ENCODE measurements at regions not wholly inside any gene's neighbourhood (a gene's known extent, or its start where the extent isn't known, plus 50 kb on each side); places are given as distances from the start of the nearest gene placed in this dataset.

DNA sequence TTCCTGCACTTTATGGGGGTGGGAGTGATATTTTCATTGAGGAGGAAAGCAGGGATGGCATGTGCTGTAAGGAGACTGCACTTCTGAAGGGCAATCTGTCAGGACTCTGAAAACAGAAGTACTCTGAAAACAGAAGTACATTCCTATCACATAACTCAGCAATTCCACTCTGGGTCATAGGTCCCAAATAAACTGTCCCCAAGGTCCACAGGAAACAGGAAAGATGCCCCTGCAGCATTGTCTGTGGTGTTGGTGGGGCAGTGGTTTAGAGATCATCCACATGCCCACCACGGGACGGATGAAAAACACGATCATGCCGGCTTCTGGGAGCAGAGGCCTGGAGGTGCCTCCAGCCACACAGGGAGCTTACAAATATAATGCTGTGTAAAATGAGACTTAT lies 150.3 kb downstream of the OTOR start:
- Histone ChIP-seq H3K27ac (ENCODE audit: extremely low read depth, low read depth, low read length) (no peak overlapping the region), H3K4me1 (ENCODE audit: control insufficient read depth, insufficient read depth, low read length) (no peaks in the 10 kb centered on the region), H3K36me3 (ENCODE audit: control insufficient read depth in 2 of 2, insufficient read depth in 1 of 2, low read length in 2 of 2) (no peaks in the 10 kb centered on the region), H3K4me3 (ENCODE audit: low read depth, low read length) (no peak overlapping the region), H3K9me3 (ENCODE audit: control insufficient read depth, insufficient read depth, low read depth, low read length) (no peaks in the 10 kb centered on the region)
- TF ChIP-seq, protein P1, sequence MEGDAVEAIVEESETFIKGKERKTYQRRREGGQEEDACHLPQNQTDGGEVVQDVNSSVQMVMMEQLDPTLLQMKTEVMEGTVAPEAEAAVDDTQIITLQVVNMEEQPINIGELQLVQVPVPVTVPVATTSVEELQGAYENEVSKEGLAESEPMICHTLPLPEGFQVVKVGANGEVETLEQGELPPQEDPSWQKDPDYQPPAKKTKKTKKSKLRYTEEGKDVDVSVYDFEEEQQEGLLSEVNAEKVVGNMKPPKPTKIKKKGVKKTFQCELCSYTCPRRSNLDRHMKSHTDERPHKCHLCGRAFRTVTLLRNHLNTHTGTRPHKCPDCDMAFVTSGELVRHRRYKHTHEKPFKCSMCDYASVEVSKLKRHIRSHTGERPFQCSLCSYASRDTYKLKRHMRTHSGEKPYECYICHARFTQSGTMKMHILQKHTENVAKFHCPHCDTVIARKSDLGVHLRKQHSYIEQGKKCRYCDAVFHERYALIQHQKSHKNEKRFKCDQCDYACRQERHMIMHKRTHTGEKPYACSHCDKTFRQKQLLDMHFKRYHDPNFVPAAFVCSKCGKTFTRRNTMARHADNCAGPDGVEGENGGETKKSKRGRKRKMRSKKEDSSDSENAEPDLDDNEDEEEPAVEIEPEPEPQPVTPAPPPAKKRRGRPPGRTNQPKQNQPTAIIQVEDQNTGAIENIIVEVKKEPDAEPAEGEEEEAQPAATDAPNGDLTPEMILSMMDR (tag by site-specific recombination; IDR thresholded peaks at IDR 0.05): no peak
- TF ChIP-seq ZNF544 (tag by site-specific recombination; IDR thresholded peaks at IDR 0.05) (no peak), ZFP41 (tag by site-specific recombination; IDR thresholded peaks at IDR 0.05; ENCODE audit: borderline replicate concordance) (no peak), ZNF670 (tag by site-specific recombination; IDR thresholded peaks at IDR 0.05; ENCODE audit: low read depth) (no peak), SCRT2 (tag by site-specific recombination; IDR thresholded peaks at IDR 0.05) (no peak), BCL11B (tag by site-specific recombination; IDR thresholded peaks at IDR 0.05; ENCODE audit: low read depth) (no peak), ZNF530 (tag by site-specific recombination; IDR thresholded peaks at IDR 0.05; ENCODE audit: low read depth) (no peak)
- TF ChIP-seq, protein P2, sequence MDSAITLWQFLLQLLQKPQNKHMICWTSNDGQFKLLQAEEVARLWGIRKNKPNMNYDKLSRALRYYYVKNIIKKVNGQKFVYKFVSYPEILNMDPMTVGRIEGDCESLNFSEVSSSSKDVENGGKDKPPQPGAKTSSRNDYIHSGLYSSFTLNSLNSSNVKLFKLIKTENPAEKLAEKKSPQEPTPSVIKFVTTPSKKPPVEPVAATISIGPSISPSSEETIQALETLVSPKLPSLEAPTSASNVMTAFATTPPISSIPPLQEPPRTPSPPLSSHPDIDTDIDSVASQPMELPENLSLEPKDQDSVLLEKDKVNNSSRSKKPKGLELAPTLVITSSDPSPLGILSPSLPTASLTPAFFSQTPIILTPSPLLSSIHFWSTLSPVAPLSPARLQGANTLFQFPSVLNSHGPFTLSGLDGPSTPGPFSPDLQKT (IDR thresholded peaks at IDR 0.05; ENCODE audit: borderline replicate concordance, low read depth, low read length): no peak
- TF ChIP-seq, protein P3, sequence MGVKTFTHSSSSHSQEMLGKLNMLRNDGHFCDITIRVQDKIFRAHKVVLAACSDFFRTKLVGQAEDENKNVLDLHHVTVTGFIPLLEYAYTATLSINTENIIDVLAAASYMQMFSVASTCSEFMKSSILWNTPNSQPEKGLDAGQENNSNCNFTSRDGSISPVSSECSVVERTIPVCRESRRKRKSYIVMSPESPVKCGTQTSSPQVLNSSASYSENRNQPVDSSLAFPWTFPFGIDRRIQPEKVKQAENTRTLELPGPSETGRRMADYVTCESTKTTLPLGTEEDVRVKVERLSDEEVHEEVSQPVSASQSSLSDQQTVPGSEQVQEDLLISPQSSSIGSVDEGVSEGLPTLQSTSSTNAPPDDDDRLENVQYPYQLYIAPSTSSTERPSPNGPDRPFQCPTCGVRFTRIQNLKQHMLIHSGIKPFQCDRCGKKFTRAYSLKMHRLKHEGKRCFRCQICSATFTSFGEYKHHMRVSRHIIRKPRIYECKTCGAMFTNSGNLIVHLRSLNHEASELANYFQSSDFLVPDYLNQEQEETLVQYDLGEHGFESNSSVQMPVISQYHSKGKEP (tag by site-specific recombination; IDR thresholded peaks at IDR 0.05): no peak
- TF ChIP-seq, protein P4, sequence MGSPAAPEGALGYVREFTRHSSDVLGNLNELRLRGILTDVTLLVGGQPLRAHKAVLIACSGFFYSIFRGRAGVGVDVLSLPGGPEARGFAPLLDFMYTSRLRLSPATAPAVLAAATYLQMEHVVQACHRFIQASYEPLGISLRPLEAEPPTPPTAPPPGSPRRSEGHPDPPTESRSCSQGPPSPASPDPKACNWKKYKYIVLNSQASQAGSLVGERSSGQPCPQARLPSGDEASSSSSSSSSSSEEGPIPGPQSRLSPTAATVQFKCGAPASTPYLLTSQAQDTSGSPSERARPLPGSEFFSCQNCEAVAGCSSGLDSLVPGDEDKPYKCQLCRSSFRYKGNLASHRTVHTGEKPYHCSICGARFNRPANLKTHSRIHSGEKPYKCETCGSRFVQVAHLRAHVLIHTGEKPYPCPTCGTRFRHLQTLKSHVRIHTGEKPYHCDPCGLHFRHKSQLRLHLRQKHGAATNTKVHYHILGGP (tag by site-specific recombination; IDR thresholded peaks at IDR 0.05): no peak
- TF ChIP-seq, protein P5, sequence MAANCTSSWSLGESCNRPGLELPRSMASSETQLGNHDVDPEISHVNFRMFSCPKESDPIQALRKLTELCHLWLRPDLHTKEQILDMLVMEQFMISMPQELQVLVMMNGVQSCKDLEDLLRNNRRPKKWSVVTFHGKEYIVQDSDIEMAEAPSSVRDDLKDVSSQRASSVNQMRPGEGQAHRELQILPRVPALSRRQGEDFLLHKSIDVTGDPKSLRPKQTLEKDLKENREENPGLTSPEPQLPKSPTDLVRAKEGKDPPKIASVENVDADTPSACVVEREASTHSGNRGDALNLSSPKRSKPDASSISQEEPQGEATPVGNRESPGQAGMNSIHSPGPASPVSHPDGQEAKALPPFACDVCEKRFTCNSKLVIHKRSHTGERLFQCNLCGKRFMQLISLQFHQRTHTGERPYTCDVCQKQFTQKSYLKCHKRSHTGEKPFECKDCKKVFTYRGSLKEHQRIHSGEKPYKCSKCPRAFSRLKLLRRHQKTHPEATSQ (tag by site-specific recombination; IDR thresholded peaks at IDR 0.05): no peak
- TF ChIP-seq, protein P6, sequence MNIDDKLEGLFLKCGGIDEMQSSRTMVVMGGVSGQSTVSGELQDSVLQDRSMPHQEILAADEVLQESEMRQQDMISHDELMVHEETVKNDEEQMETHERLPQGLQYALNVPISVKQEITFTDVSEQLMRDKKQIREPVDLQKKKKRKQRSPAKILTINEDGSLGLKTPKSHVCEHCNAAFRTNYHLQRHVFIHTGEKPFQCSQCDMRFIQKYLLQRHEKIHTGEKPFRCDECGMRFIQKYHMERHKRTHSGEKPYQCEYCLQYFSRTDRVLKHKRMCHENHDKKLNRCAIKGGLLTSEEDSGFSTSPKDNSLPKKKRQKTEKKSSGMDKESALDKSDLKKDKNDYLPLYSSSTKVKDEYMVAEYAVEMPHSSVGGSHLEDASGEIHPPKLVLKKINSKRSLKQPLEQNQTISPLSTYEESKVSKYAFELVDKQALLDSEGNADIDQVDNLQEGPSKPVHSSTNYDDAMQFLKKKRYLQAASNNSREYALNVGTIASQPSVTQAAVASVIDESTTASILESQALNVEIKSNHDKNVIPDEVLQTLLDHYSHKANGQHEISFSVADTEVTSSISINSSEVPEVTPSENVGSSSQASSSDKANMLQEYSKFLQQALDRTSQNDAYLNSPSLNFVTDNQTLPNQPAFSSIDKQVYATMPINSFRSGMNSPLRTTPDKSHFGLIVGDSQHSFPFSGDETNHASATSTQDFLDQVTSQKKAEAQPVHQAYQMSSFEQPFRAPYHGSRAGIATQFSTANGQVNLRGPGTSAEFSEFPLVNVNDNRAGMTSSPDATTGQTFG (tag by site-specific recombination; IDR thresholded peaks at IDR 0.05; ENCODE audit: borderline replicate concordance): no peak
- ChIA-PET CTCF (no interaction called here), POLR2A (no interaction called here)

DNA sequence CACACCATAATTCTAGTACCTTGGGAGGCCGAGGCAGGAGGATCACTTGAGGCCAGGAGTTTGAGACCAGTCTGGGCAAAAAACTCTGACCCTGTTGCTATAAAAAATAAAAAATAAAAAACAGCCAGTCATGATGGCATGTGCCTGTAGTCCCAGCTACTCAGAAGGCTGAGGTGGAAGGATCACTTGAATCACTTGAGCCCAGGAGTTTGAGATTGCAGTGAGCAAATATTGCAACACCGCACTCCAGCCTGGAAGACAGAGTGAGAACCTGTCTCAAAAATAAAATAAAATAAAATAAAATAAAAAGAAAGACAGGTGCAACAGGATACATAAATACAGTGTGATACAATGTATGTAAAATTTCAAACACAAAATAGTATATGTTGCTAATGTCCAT lies 154.5 kb downstream of the OTOR start:
- ChIA-PET CTCF (no interaction called here), POLR2A (no interaction called here)
- no peaks in the 10 kb centered on the region for H3K9me3 ChIP-seq (ENCODE audit: control insufficient read depth, insufficient read depth, low read depth, low read length)
- TF ChIP-seq ZNF664 (tag by site-specific recombination; IDR thresholded peaks at IDR 0.05): no peak
- no peak for TF ChIP-seq ZNF239 (tag by site-specific recombination; IDR thresholded peaks at IDR 0.05)
- no peak for TF ChIP-seq ZNF654 (tag by site-specific recombination; IDR thresholded peaks at IDR 0.05; ENCODE audit: low read depth)
- TF ChIP-seq ZNF324 (tag by site-specific recombination; IDR thresholded peaks at IDR 0.05): no peak
- no peak for TF ChIP-seq TRIM28 (IDR thresholded peaks at IDR 0.05; ENCODE audit: borderline replicate concordance, low read length)
- H3K4me3 ChIP-seq (ENCODE audit: low read depth, low read length): no peak overlapping the region
- no peaks in the 10 kb centered on the region for H3K36me3 ChIP-seq (ENCODE audit: control insufficient read depth in 2 of 2, insufficient read depth in 1 of 2, low read length in 2 of 2)
- H3K27ac ChIP-seq (ENCODE audit: extremely low read depth, low read depth, low read length): no peak overlapping the region
- H3K4me1 ChIP-seq (ENCODE audit: control insufficient read depth, insufficient read depth, low read length): no peaks in the 10 kb centered on the region

Measured in HEK293 (cell line).